ENCODE measurements at regions not wholly inside any gene's neighbourhood (a gene's known extent, or its start where the extent isn't known, plus 50 kb on each side); places are given as distances from the start of the nearest gene placed in this dataset.

DNA sequence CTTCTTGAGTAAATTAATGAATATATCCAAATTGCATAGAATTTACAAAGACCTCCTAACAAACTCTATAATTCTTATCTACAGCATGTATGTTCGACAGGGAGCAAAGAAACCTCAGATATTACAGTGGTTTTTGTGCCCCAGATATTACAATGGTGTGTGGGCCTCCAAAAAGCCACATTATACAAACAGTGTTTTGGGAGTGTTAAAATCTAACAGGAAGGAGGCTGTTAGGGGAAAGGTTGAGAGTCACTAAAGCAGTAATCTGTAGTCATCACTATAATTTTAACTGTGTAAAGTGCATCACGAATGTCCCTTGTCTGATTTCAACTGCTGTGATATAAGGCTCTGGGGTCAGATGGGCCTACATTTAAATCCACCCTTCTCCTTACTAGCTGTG is 400.2 kb upstream of the C16orf82 start:
- H3K4me1 Mint-ChIP-seq (ENCODE audit: low read depth, unreplicated experiment), result no peaks in the 10 kb centered on the region
- Histone ChIP-seq H3K4me1 (no peaks in the 10 kb centered on the region), H3K36me3 (ENCODE audit: control insufficient read depth, insufficient read depth, low read length) (no peaks in the 10 kb centered on the region), H3K9me3 (no peaks in the 10 kb centered on the region), H3K27me3 (replicated peaks; ENCODE audit: control insufficient read depth, insufficient read depth, low read length) (no peaks in the 10 kb centered on the region), H3K4me3 (ENCODE audit: low read depth, low read length) (no peak overlapping the region)
- no peaks in the 10 kb centered on the region for H3K36me3 Mint-ChIP-seq (ENCODE audit: insufficient read depth, unreplicated experiment)
- intact Hi-C loops (cut with micrococcal nuclease; ENCODE audit: unreplicated experiment), result no loop called here
- H3K27ac Mint-ChIP-seq (ENCODE audit: unreplicated experiment), result no peak overlapping the region
- H3K9me3 Mint-ChIP-seq (ENCODE audit: unreplicated experiment), result no peaks in the 10 kb centered on the region
- no peak for TF ChIP-seq CTCF (IDR thresholded peaks at IDR 0.05; ENCODE audit: insufficient read depth in 1 of 2, low read depth in 1 of 2, low read length in 1 of 2, severe bottlenecking in 1 of 2, unreplicated experiment in 1 of 2)
- ChIA-PET CTCF (no interaction called here), POLR2A (no interaction called here)
- H3K4me3 Mint-ChIP-seq (ENCODE audit: unreplicated experiment), result no peak overlapping the region
- no TSS peak for BruUV-seq (replicated peaks)
- peaks cover 9% of the 10 kb centered on the region for H3K27me3 Mint-ChIP-seq (ENCODE audit: insufficient read depth, unreplicated experiment)
- no peak for DNase-seq

- intact Hi-C loops (cut with micrococcal nuclease; ENCODE audit: unreplicated experiment), result no loop called here
- no TSS peak for BruUV-seq (replicated peaks)
- no peak overlapping the region for H3K4me3 Mint-ChIP-seq (ENCODE audit: unreplicated experiment)
Measured at GRCh38 chr16:26667307-26667706, 399.4 kb upstream of the C16orf82 start.

GRCh38 chr16:26668026-26668425 is 398.7 kb upstream of the C16orf82 start:
- BruUV-seq (replicated peaks), result no TSS peak
- no peak overlapping the region for H3K4me3 Mint-ChIP-seq (ENCODE audit: unreplicated experiment)
- intact Hi-C loops (cut with micrococcal nuclease; ENCODE audit: unreplicated experiment), result no loop called here
- Histone ChIP-seq H3K4me1 (no peaks in the 10 kb centered on the region), H3K27me3 (replicated peaks; ENCODE audit: control insufficient read depth, insufficient read depth, low read length) (no peaks in the 10 kb centered on the region), H3K4me3 (ENCODE audit: low read depth, low read length) (no peak overlapping the region), H3K36me3 (ENCODE audit: control insufficient read depth, insufficient read depth, low read length) (no peaks in the 10 kb centered on the region), H3K9me3 (no peaks in the 10 kb centered on the region)
- H3K27me3 Mint-ChIP-seq (ENCODE audit: insufficient read depth, unreplicated experiment), result peaks cover 9% of the 10 kb centered on the region
- no peak overlapping the region for H3K27ac Mint-ChIP-seq (ENCODE audit: unreplicated experiment)
- H3K4me1 Mint-ChIP-seq (ENCODE audit: low read depth, unreplicated experiment), result no peaks in the 10 kb centered on the region
- POLR2A ChIA-PET, result no interaction called here
- no peak for DNase-seq
- no peak for TF ChIP-seq CTCF (IDR thresholded peaks at IDR 0.05; ENCODE audit: insufficient read depth in 1 of 2, low read depth in 1 of 2, low read length in 1 of 2, severe bottlenecking in 1 of 2, unreplicated experiment in 1 of 2)
- CTCF ChIA-PET, result no interaction called here
- no peaks in the 10 kb centered on the region for H3K9me3 Mint-ChIP-seq (ENCODE audit: unreplicated experiment)
- no peaks in the 10 kb centered on the region for H3K36me3 Mint-ChIP-seq (ENCODE audit: insufficient read depth, unreplicated experiment)

More at GRCh38 chr16:26667307-26667706, 399.4 kb upstream of the C16orf82 start:
- H3K4me3 ChIP-seq (ENCODE audit: low read depth, low read length), result no peak overlapping the region
- Mint-ChIP-seq H3K27me3 (ENCODE audit: insufficient read depth, unreplicated experiment) (peaks cover 9% of the 10 kb centered on the region), H3K4me1 (ENCODE audit: low read depth, unreplicated experiment) (no peaks in the 10 kb centered on the region), H3K9me3 (ENCODE audit: unreplicated experiment) (no peaks in the 10 kb centered on the region), H3K27ac (ENCODE audit: unreplicated experiment) (no peak overlapping the region), H3K36me3 (ENCODE audit: insufficient read depth, unreplicated experiment) (no peaks in the 10 kb centered on the region)
- ChIA-PET CTCF (no interaction called here), POLR2A (no interaction called here)
- H3K27me3 ChIP-seq (replicated peaks; ENCODE audit: control insufficient read depth, insufficient read depth, low read length), result no peaks in the 10 kb centered on the region
- no peaks in the 10 kb centered on the region for H3K36me3 ChIP-seq (ENCODE audit: control insufficient read depth, insufficient read depth, low read length)
- no peak for TF ChIP-seq CTCF (IDR thresholded peaks at IDR 0.05; ENCODE audit: insufficient read depth in 1 of 2, low read depth in 1 of 2, low read length in 1 of 2, severe bottlenecking in 1 of 2, unreplicated experiment in 1 of 2)
- DNase-seq, result no peak
- H3K4me1 ChIP-seq, result no peaks in the 10 kb centered on the region
- H3K9me3 ChIP-seq, result no peaks in the 10 kb centered on the region
